Muscle layer of colon (tissue), 2 donors: ENCODE measurements at regions not wholly inside any gene's neighbourhood (a gene's known extent, or its start where the extent isn't known, plus 50 kb on each side); places are given as distances from the start of the nearest gene placed in this dataset.

Experiments
- H3K27ac ChIP-seq: one replicate; pipeline ENCODE4 v1.7.0; 2013; ENCODE audit warnings: low read depth, mild to moderate bottlenecking, low read length, moderate library complexity
- H3K27me3 ChIP-seq, 2 donors: one replicate each; pipeline ENCODE4 v1.7.0; 2013; ENCODE audit warnings: low read length in 2 of 2, mild to moderate bottlenecking in 2 of 2; ENCODE audit not compliant: insufficient read depth in 2 of 2, control insufficient read depth in 1 of 2
- H3K36me3 ChIP-seq: one replicate; pipeline ENCODE4 v1.7.0; 2013; ENCODE audit warnings: mild to moderate bottlenecking, low read length; ENCODE audit not compliant: insufficient read depth
- H3K4me1 ChIP-seq: one replicate; pipeline ENCODE4 v1.7.0; 2013; ENCODE audit warnings: mild to moderate bottlenecking, low read length; ENCODE audit not compliant: insufficient read depth
- H3K4me3 ChIP-seq, 2 donors: one replicate each; pipeline ENCODE4 v1.7.0; 2013; ENCODE audit warnings: low read length in 2 of 2, low read depth in 1 of 2, mild to moderate bottlenecking in 1 of 2, moderate library complexity in 1 of 2
- H3K9ac ChIP-seq: one replicate; pipeline ENCODE4 v1.7.0; 2013; ENCODE audit warnings: low read length
- H3K9me3 ChIP-seq: one replicate; pipeline ENCODE4 v1.7.0; 2013; ENCODE audit warnings: mild to moderate bottlenecking, low read length
- donor health status: abdominal sarcoma.
- donor health status: Adenocarcinoma of cecum.

DNA sequence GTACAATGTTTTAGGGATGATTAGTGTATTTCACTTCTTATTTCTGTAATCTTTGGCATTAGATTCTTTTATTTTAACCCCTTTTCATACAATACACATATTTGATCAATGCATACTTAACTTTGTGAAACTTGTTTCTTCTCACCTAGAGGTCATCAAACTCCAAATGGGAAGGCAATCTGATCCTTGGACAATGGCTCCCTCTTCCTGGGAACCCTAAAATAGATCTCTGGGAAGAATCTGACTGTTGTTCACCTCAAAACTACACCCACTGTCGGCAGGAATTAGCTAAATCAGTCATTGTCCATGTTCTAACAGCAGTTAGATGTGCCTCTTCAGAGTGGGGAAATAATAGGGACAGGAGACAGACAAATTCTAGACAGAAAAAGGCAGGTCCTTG lies 707.4 kb upstream of the CHORDC1 start:
- Histone ChIP-seq H3K27ac (no peak overlapping the region), H3K4me3 (no peak overlapping the region), H3K9ac (no peak overlapping the region), H3K27me3 (no peaks in the 10 kb centered on the region), H3K36me3 (no peaks in the 10 kb centered on the region), H3K9me3 (no peaks in the 10 kb centered on the region), H3K4me1 (no peaks in the 10 kb centered on the region)

- no peak overlapping the region for H3K4me3 ChIP-seq
- no peaks in the 10 kb centered on the region for H3K4me1 ChIP-seq
Measured at GRCh38 chr11:90919332-90919731, 696.5 kb upstream of the CHORDC1 start.

DNA sequence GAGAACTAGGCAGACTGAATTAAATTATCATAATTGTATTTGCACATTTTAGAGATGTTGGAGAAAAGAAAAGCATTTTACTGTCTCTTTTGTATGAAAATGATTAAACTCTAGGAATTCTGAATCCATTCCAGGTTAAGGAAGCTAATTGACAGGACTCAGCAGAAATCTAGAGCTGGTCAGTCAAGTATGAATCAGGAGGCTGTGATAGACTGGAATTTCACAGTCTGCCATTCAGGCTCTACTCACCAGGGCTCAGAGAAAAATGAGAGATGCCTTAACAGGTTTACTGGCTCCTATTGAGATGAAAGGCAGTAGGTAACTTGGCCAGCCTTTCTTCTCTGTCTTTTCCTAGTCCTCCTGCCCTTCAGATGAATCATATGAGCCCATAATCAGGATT lies 693.9 kb upstream of the CHORDC1 start:
- H3K9me3 ChIP-seq = no peaks in the 10 kb centered on the region
- no peaks in the 10 kb centered on the region for H3K4me1 ChIP-seq
- H3K4me3 ChIP-seq = no peak overlapping the region
- H3K36me3 ChIP-seq = no peaks in the 10 kb centered on the region
- no peaks in the 10 kb centered on the region for H3K27me3 ChIP-seq
- H3K9ac ChIP-seq = no peak overlapping the region
- no peak overlapping the region for H3K27ac ChIP-seq

More at GRCh38 chr11:90919332-90919731, 696.5 kb upstream of the CHORDC1 start:
- Histone ChIP-seq H3K36me3 (no peaks in the 10 kb centered on the region), H3K27ac (no peak overlapping the region), H3K27me3 (no peaks in the 10 kb centered on the region), H3K9ac (no peak overlapping the region), H3K9me3 (no peaks in the 10 kb centered on the region)

GRCh38 chr11:90913131-90913668 lies 690.4 kb upstream of the CHORDC1 start:
- Histone ChIP-seq H3K9ac (no peak overlapping the region), H3K27me3 (no peaks in the 10 kb centered on the region), H3K36me3 (no peaks in the 10 kb centered on the region), H3K4me3 (no peak overlapping the region), H3K27ac (no peak overlapping the region), H3K4me1 (no peaks in the 10 kb centered on the region), H3K9me3 (no peaks in the 10 kb centered on the region)

DNA sequence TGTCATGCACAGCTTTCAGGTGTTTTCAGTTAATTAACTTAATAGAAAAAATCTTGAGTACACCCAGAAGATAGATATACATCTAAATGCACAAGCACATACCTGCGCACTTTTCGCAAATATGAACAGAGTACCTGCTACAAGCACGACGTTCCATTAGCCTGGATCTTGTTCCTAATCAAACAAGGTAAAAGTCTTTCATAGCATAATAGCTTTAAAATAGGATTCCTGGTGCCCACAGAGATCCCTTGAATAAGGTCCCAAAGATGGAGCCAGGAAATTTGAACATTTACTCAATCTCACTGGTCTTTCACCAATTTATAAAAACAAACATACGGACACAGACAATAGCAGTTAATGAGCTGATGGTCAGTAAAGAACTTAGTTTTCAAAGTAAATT lies 689.8 kb upstream of the CHORDC1 start:
- no peaks in the 10 kb centered on the region for H3K4me1 ChIP-seq

GRCh38 chr11:90911192-90911591 lies 688.3 kb upstream of the CHORDC1 start:
- H3K4me1 ChIP-seq = no peaks in the 10 kb centered on the region
- no peaks in the 10 kb centered on the region for H3K27me3 ChIP-seq
- no peak overlapping the region for H3K4me3 ChIP-seq
- H3K9me3 ChIP-seq = no peaks in the 10 kb centered on the region
- H3K9ac ChIP-seq = no peak overlapping the region
- H3K36me3 ChIP-seq = no peaks in the 10 kb centered on the region
- no peak overlapping the region for H3K27ac ChIP-seq

More for the DNA sequence above, 689.8 kb upstream of the CHORDC1 start:
- no peaks in the 10 kb centered on the region for H3K27me3 ChIP-seq
- no peaks in the 10 kb centered on the region for H3K9me3 ChIP-seq
- no peak overlapping the region for H3K9ac ChIP-seq
- H3K27ac ChIP-seq = no peak overlapping the region
- H3K36me3 ChIP-seq = no peaks in the 10 kb centered on the region
- no peak overlapping the region for H3K4me3 ChIP-seq

GRCh38 chr11:90908074-90908473 lies 685.2 kb upstream of the CHORDC1 start:
- Histone ChIP-seq H3K9me3 (no peaks in the 10 kb centered on the region), H3K9ac (no peak overlapping the region), H3K4me1 (no peaks in the 10 kb centered on the region), H3K4me3 (no peak overlapping the region), H3K27ac (no peak overlapping the region), H3K27me3 (no peaks in the 10 kb centered on the region), H3K36me3 (no peaks in the 10 kb centered on the region)

- Histone ChIP-seq H3K4me3 (no peak overlapping the region), H3K4me1 (no peaks in the 10 kb centered on the region), H3K36me3 (no peaks in the 10 kb centered on the region), H3K9me3 (no peaks in the 10 kb centered on the region), H3K27me3 (no peaks in the 10 kb centered on the region), H3K27ac (no peak overlapping the region), H3K9ac (no peak overlapping the region)
Measured at GRCh38 chr11:90895850-90896249, 673.0 kb upstream of the CHORDC1 start.

GRCh38 chr11:90890347-90890746 lies 667.5 kb upstream of the CHORDC1 start:
- Histone ChIP-seq H3K4me3 (no peak overlapping the region), H3K27ac (no peak overlapping the region), H3K27me3 (no peaks in the 10 kb centered on the region), H3K9ac (no peak overlapping the region), H3K9me3 (no peaks in the 10 kb centered on the region), H3K4me1 (no peaks in the 10 kb centered on the region), H3K36me3 (no peaks in the 10 kb centered on the region)

GRCh38 chr11:90884181-90884580 lies 661.3 kb upstream of the CHORDC1 start:
- H3K4me1 ChIP-seq = no peaks in the 10 kb centered on the region
- no peak overlapping the region for H3K4me3 ChIP-seq
- no peaks in the 10 kb centered on the region for H3K27me3 ChIP-seq
- no peak overlapping the region for H3K9ac ChIP-seq
- H3K9me3 ChIP-seq = no peaks in the 10 kb centered on the region
- H3K36me3 ChIP-seq = no peaks in the 10 kb centered on the region
- no peak overlapping the region for H3K27ac ChIP-seq

DNA sequence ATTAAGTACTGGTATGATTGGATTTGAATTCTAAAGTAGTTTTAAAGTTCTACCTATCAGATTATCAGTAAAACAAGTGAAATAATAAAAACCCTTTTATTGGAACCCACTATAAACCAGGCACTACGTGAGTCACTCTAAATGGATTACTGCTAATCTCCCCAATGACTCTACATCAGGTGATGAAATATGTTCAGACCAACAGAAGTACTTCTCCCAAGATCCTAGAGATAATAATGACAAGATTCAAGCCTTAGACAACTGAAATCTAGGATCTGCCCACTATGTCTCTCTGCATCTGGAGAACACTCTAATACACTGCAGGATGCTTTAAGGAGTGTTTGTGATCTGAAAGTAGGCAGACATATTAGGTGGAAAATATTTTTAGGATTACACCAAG lies 652.1 kb upstream of the CHORDC1 start:
- no peaks in the 10 kb centered on the region for H3K4me1 ChIP-seq
- H3K27me3 ChIP-seq = no peaks in the 10 kb centered on the region
- H3K27ac ChIP-seq = no peak overlapping the region
- H3K36me3 ChIP-seq = no peaks in the 10 kb centered on the region
- H3K4me3 ChIP-seq = no peak overlapping the region
- no peak overlapping the region for H3K9ac ChIP-seq
- no peaks in the 10 kb centered on the region for H3K9me3 ChIP-seq

GRCh38 chr11:90874281-90874680 lies 651.4 kb upstream of the CHORDC1 start:
- Histone ChIP-seq H3K4me1 (no peaks in the 10 kb centered on the region), H3K9ac (no peak overlapping the region), H3K27me3 (no peaks in the 10 kb centered on the region), H3K36me3 (no peaks in the 10 kb centered on the region), H3K9me3 (no peaks in the 10 kb centered on the region), H3K4me3 (no peak overlapping the region), H3K27ac (no peak overlapping the region)
